CD4-positive, alpha-beta T cell (primary cell): ENCODE measurements at regions not wholly inside any gene's neighbourhood (a gene's known extent, or its start where the extent isn't known, plus 50 kb on each side); places are given as distances from the start of the nearest gene placed in this dataset.

Source experiments
- ATAC-seq: fragments of 200-7000 bp; cut with Tn5 transposase; one replicate; pipeline ENCODE4 v1.10.0; 2022; ENCODE audit warnings: mild to moderate bottlenecking; ENCODE audit not compliant: poor library complexity
- CTCF ChIA-PET: fragments of 350-600 bp; sonication (Branson Sonifier 250); formaldehyde crosslinking; loops from one replicate; lab custom pipeline; 2021; ENCODE audit warnings: antibody characterized with exemption, inconsistent platforms; lab: Charles Lee
- POLR2A ChIA-PET: fragments of 350-600 bp; sonication (Branson Sonifier 250); formaldehyde crosslinking; loops from one replicate; lab custom pipeline; 2021; ENCODE audit warnings: antibody characterized with exemption, inconsistent platforms; lab: Charles Lee
- DNase-seq, 14 experiments: peaks; one replicate each; pipeline ENCODE4 v3.0.0-alpha.2; 2013 to 2020; ENCODE audit warnings: mixed read lengths in 2 of 14
- H3K27ac ChIP-seq, 2 donors: one replicate each; pipeline versions ENCODE4 v1.5.1 to v1.7.0; 2013; ENCODE audit warnings: low read length in 2 of 2, low read depth in 1 of 2, mild to moderate bottlenecking in 1 of 2
- H3K27me3 ChIP-seq, 2 experiments: 1 replicate in 1 of 2; 2 replicates in 1 of 2; pipeline versions ENCODE4 v1.6.1 to v1.7.0; 2013; ENCODE audit warnings: low read length in 2 of 2, control low read depth in 1 of 2, mild to moderate bottlenecking in 1 of 2, moderate library complexity in 1 of 2; ENCODE audit not compliant: insufficient read depth in 2 of 2, control insufficient read depth in 1 of 2
- H3K36me3 ChIP-seq: one replicate; pipeline ENCODE4 v1.6.1; 2013; ENCODE audit warnings: low read length, control low read depth; ENCODE audit not compliant: insufficient read depth
- H3K4me1 ChIP-seq: one replicate; pipeline ENCODE4 v1.6.1; 2013; ENCODE audit warnings: low read length, control low read depth; ENCODE audit not compliant: insufficient read depth
- H3K4me3 ChIP-seq: one replicate; pipeline ENCODE4 v1.5.1; 2013; ENCODE audit warnings: mild to moderate bottlenecking, low read length, moderate library complexity
- H3K9me3 ChIP-seq, 2 experiments: 1 replicate in 1 of 2; 2 replicates in 1 of 2; pipeline versions ENCODE4 v1.6.1 to v1.7.0; 2013; ENCODE audit warnings: low read length in 2 of 2, mild to moderate bottlenecking in 2 of 2, control low read depth in 1 of 2, moderate library complexity in 1 of 2; ENCODE audit not compliant: control insufficient read depth in 1 of 2, insufficient read depth in 1 of 2
- H3K27ac Mint-ChIP-seq: one replicate; pipeline ENCODE4 v1.8.0; 2020; ENCODE audit warnings: mixed read lengths
- H3K27me3 Mint-ChIP-seq: one replicate; pipeline ENCODE4 v1.8.0; 2021; ENCODE audit warnings: mixed read lengths
- H3K36me3 Mint-ChIP-seq: one replicate; pipeline ENCODE4 v1.8.0; 2021; ENCODE audit warnings: low read depth, mixed read lengths
- H3K4me1 Mint-ChIP-seq: one replicate; pipeline ENCODE4 v1.8.0; 2021; ENCODE audit warnings: low read depth, mixed read lengths
- H3K4me3 Mint-ChIP-seq: one replicate; pipeline ENCODE4 v1.8.0; 2020; ENCODE audit warnings: mild to moderate bottlenecking, mixed read lengths
- H3K9me3 Mint-ChIP-seq: one replicate; pipeline ENCODE4 v1.8.0; 2020; ENCODE audit warnings: mixed read lengths
- CTCF ChIP-seq: fragments of 200-600 bp; IDR thresholded peaks from one replicate; pipeline ENCODE4 v1.8.0; 2022; ENCODE audit warnings: antibody characterized with exemption, mild to moderate bottlenecking
- intact Hi-C, 2 experiments: fragments of 100-400 bp; cut with DNase I in 1 of 2; cut with micrococcal nuclease in 1 of 2; formaldehyde crosslinking; loops; one replicate each; pipeline versions ENCODE4 v1.15.1 to v1.9.0; 2023 to 2025; cut with DNase I, micrococcal nuclease

- ChIA-PET POLR2A (no interaction called here), CTCF (no interaction called here)
- Histone ChIP-seq H3K4me1 (no peaks in the 10 kb centered on the region), H3K9me3 (no peaks in the 10 kb centered on the region), H3K27me3 (peaks cover 0 to 6% of the 10 kb centered on the region in 2 experiments), H3K4me3 (no peak overlapping the region), H3K36me3 (no peaks in the 10 kb centered on the region), H3K27ac (no peak overlapping the region)
- DNase-seq = peak in 3 of 14 experiments; percentile 4 to 23 (median 13)
- peak; percentile 11 for TF ChIP-seq CTCF
- no peak overlapping the region for H3K27ac Mint-ChIP-seq
- no peaks in the 10 kb centered on the region for H3K9me3 Mint-ChIP-seq
- intact Hi-C loops = no loop called here
- no peaks in the 10 kb centered on the region for H3K36me3 Mint-ChIP-seq
- no peak for ATAC-seq
- H3K4me3 Mint-ChIP-seq = no peak overlapping the region
- no peaks in the 10 kb centered on the region for H3K4me1 Mint-ChIP-seq
- H3K27me3 Mint-ChIP-seq = peaks cover 37% of the 10 kb centered on the region
These were observed 51.0 kb upstream of the TFAP2A start for GRCh38 chr6:10465629-10466499.
